HPDE6-E6E7 (cell line): ENCODE measurements at regions not wholly inside any gene's neighbourhood (a gene's known extent, or its start where the extent isn't known, plus 50 kb on each side); places are given as distances from the start of the nearest gene placed in this dataset.

Experiments used
- DNase-seq: peaks from one replicate; pipeline ENCODE4 v3.0.0; 2011; ENCODE audit warnings: missing footprints; ENCODE audit errors: extremely low spot score

GRCh38 chr2:234339011-234339410 lies 157.9 kb downstream of the ARL4C start:
- DNase-seq = no peak

- peak; percentile 56 for DNase-seq
Measured at GRCh38 chr2:234335661-234336228, 161.1 kb downstream of the ARL4C start.

GRCh38 chr2:234334756-234335155 lies 162.1 kb downstream of the ARL4C start:
- DNase-seq = no peak

- DNase-seq = no peak
Measured at GRCh38 chr2:234334151-234334550, 162.7 kb downstream of the ARL4C start.

GRCh38 chr2:234333168-234334130 lies 163.4 kb downstream of the ARL4C start:
- no peak for DNase-seq

- no peak for DNase-seq
Measured at GRCh38 chr2:234331966-234332365, 164.9 kb downstream of the ARL4C start.

GRCh38 chr2:234331566-234331965 lies 165.3 kb downstream of the ARL4C start:
- DNase-seq = no peak

- no peak for DNase-seq
Measured at GRCh38 chr2:234330902-234331301, 166.0 kb downstream of the ARL4C start.

GRCh38 chr2:234329202-234329960 lies 167.5 kb downstream of the ARL4C start:
- no peak for DNase-seq

- no peak for DNase-seq
Measured at GRCh38 chr2:234328444-234328990, 168.4 kb downstream of the ARL4C start.

- no peak for DNase-seq
Measured at GRCh38 chr2:234326694-234327093, 170.2 kb downstream of the ARL4C start.

GRCh38 chr2:234324116-234324515 lies 172.8 kb downstream of the ARL4C start:
- no peak for DNase-seq

GRCh38 chr2:234322766-234323465 lies 174.0 kb downstream of the ARL4C start:
- DNase-seq = no peak

GRCh38 chr2:234320066-234320465 lies 176.8 kb downstream of the ARL4C start:
- no peak for DNase-seq

- DNase-seq = no peak
Measured at GRCh38 chr2:234318361-234318760, 178.5 kb downstream of the ARL4C start.

GRCh38 chr2:234313558-234313957 lies 183.3 kb downstream of the ARL4C start:
- DNase-seq = no peak

GRCh38 chr2:234310166-234310565 lies 186.7 kb downstream of the ARL4C start:
- no peak for DNase-seq

GRCh38 chr2:234309431-234309830 lies 187.4 kb downstream of the ARL4C start:
- no peak for DNase-seq

GRCh38 chr2:234308813-234309195 lies 188.1 kb downstream of the ARL4C start:
- peak; percentile 67 for DNase-seq

- DNase-seq = no peak
Measured at GRCh38 chr2:234308073-234308812, 188.6 kb downstream of the ARL4C start.
